Spleen (tissue), 11 donors: ENCODE measurements at regions not wholly inside any gene's neighbourhood (a gene's known extent, or its start where the extent isn't known, plus 50 kb on each side); places are given as distances from the start of the nearest gene placed in this dataset.
"Not testable (repeated sequence)": the region's sequence is repeated elsewhere in the genome, so short reads cannot be mapped to it uniquely, and the experiment has no call there.

Experiments used
- DNase-seq: peaks from one replicate; pipeline ENCODE4 v3.0.0-alpha.2; 2020
- H3K27ac ChIP-seq, 8 donors: fragments of 200-600 bp; sonication (generic) in 7 of 8; 1 replicate in 4 of 8; 2 replicates in 4 of 8; pipeline versions ENCODE4 v1.5.0 to v1.8.0; 2016 to 2021; ENCODE audit warnings: inconsistent platforms in 4 of 8, mild to moderate bottlenecking in 4 of 8, moderate library complexity in 1 of 8
- H3K27me3 ChIP-seq, 7 donors: fragments of 200-600 bp; sonication (generic) in 6 of 7; replicated peaks in 1 of 7; 1 replicate in 4 of 7; 2 replicates in 3 of 7; pipeline versions ENCODE4 v1.5.0 to v1.8.0; 2016 to 2021; ENCODE audit warnings: inconsistent platforms in 3 of 7, mild to moderate bottlenecking in 1 of 7
- H3K36me3 ChIP-seq, 6 donors: fragments of 200-600 bp; sonication (generic) in 5 of 6; 1 replicate in 4 of 6; 2 replicates in 2 of 6; pipeline versions ENCODE4 v1.5.0 to v1.8.0; 2016 to 2021; ENCODE audit warnings: inconsistent platforms in 2 of 6
- H3K4me1 ChIP-seq, 6 donors: fragments of 200-600 bp; sonication (generic) in 5 of 6; 1 replicate in 3 of 6; 2 replicates in 3 of 6; pipeline versions ENCODE4 v1.5.0 to v1.8.0; 2016 to 2021; ENCODE audit warnings: inconsistent platforms in 3 of 6
- H3K4me3 ChIP-seq, 8 donors: fragments of 200-600 bp; sonication (generic) in 7 of 8; 1 replicate in 4 of 8; 2 replicates in 4 of 8; pipeline versions ENCODE4 v1.5.0 to v1.8.0; 2016 to 2021; ENCODE audit warnings: inconsistent platforms in 4 of 8, mild to moderate bottlenecking in 4 of 8, moderate library complexity in 2 of 8
- H3K9me3 ChIP-seq, 8 donors: fragments of 200-600 bp; sonication (generic) in 7 of 8; 1 replicate in 4 of 8; 2 replicates in 4 of 8; pipeline versions ENCODE4 v1.5.0 to v1.8.0; 2016 to 2021; ENCODE audit warnings: inconsistent platforms in 4 of 8
- CTCF ChIP-seq, 11 experiments: fragments of 200-600 bp in 7 of 11; fragments of 450-650 bp in 4 of 11; sonication (generic) in 4 of 11; IDR thresholded peaks in 8 of 11; conservative IDR thresholded peaks in 3 of 11; 1 replicate in 7 of 11; 2 replicates in 4 of 11; pipeline versions ENCODE4 v1.4.0 to v1.8.0; 2016 to 2021; ENCODE audit warnings: antibody characterized with exemption in 11 of 11, inconsistent platforms in 4 of 11, mild to moderate bottlenecking in 1 of 11
- POLR2A ChIP-seq, 3 donors: fragments of 450-650 bp; IDR thresholded peaks; one replicate each; pipeline ENCODE4 v1.5.1; 2017; ENCODE audit warnings: antibody characterized with exemption in 3 of 3, mild to moderate bottlenecking in 1 of 3
- POLR2AphosphoS5 ChIP-seq, 3 donors: sonication (generic); formaldehyde crosslinking; IDR thresholded peaks; one replicate each; pipeline ENCODE4 v1.5.1; 2017; ENCODE audit warnings: antibody characterized with exemption in 3 of 3
- WGBS, 5 donors: extraction: QIAGEN DNeasy Blood & Tissue Kit in 3 of 5; methylation state at CpG; one replicate each; pipeline versions ENCODE4 v1.1.5 to v1.1.7; 2013 to 2018; 5-methylcytosine and 5-hydroxymethylcytosine counted together
- intact Hi-C: fragments of 100-400 bp; cut with DNase I; formaldehyde crosslinking; loops from one replicate; pipeline ENCODE4 v1.15.0; 2023; ENCODE audit warnings: low total_unique reads
- donor health status: healthy with polysubstance abuse.
- donor health status: DM: no; HTN: no; CAD: no; lungs with moderate emphysema.
- donor health status: DM: no; HTN: no; CAD: no.
- donor health status: Bipolar disorder and iron deficiency.
- donor health status: healthy.
- donor health status: DM: no; HTN: no; CAD: no.
- donor health status: DM: yes; HTN: yes; CAD: no.

GRCh38 chr18:5004031-5004820 lies 192.8 kb downstream of the AKAIN1 start:
- DNase-seq, H3K4me1 ChIP-seq, H3K27me3 ChIP-seq, H3K36me3 ChIP-seq, intact Hi-C loops, H3K9me3 ChIP-seq: not testable (repeated sequence)
- WGBS, 5 donors, result 17 to 25% (median 20%) methylated on average over 27 to 30 of the region's 32 CpGs
- Histone ChIP-seq H3K4me3 (peak overlapping the region in 6 of 8 donors; percentile 7 to 63 (median 20)), H3K27ac (peak overlapping the region in 2 of 8 donors; percentile 21 to 30)
- TF ChIP-seq POLR2AphosphoS5 (IDR thresholded peaks at IDR 0.05), result peak in 1 of 3 donors; percentile 29

GRCh38 chr18:4994710-4995109 lies 202.3 kb downstream of the AKAIN1 start:
- no peak for DNase-seq
- WGBS, 5 donors, result 83 to 98% (median 94%) methylated on average over 3 of the region's 3 CpGs
- intact Hi-C loops, result no loop called here
- TF ChIP-seq POLR2A (IDR thresholded peaks at IDR 0.05) (no peak), POLR2AphosphoS5 (IDR thresholded peaks at IDR 0.05) (no peak), CTCF (IDR thresholded peaks at IDR 0.05 in 8 of 11, conservative IDR thresholded peaks at IDR 0.05 in 3 of 11) (no peak)
- H3K9me3 ChIP-seq, result peaks cover 0 to 46% (median 39%) of the 10 kb centered on the region in 8 donors
- H3K36me3 ChIP-seq, result no peaks in the 10 kb centered on the region
- no peaks in the 10 kb centered on the region for H3K27me3 ChIP-seq
- no peaks in the 10 kb centered on the region for H3K4me1 ChIP-seq
- no peak overlapping the region for H3K27ac ChIP-seq
- no peak overlapping the region for H3K4me3 ChIP-seq

DNA sequence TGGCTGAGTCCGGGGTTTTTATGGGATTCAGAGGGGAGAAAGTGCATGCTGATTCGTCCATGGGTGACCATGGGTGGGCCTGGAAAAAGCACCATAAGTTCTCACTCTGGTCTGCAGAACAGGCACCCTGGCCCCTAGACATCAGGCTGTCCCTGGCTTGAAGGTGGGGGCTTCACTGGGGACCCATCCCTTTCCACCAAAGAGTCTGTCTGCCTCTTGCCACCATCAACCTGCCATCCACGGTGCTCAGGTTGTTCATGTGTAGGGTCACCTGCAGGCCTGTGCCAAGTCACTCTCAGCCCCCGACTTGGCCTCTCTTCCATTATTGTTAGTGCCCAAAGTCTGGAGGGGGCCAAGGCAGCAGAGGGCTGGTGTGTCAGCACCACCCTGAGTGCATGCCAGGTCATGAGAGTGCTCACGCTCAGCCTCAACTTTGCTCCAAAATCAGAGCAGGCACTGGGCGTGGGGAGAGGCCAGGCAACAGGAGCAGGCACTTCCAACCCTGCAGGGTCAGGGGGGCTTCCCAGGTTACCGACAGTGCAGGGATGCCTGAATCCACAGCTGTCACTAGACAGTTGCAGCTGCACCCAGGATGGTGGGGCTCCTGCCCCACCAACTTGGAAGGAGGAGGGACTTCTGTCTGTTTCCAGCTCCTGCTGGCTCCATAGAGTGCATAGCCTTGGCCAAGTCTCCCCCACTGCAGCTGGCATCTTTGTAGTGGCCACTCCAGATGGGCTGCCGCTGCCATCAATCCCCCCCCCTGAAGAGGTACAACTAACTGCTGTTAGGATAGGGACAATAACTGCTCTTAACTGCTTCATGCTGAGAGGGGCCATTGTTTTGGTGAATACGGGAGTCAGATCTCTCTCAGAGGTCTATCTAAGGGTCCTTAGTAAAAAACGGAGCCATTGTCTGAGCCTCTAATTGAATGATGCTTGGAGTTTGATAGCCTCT lies 209.3 kb downstream of the AKAIN1 start:
- no peak for DNase-seq
- H3K36me3 ChIP-seq, result no peaks in the 10 kb centered on the region
- no peaks in the 10 kb centered on the region for H3K4me1 ChIP-seq
- intact Hi-C loops, result no loop called here
- TF ChIP-seq POLR2A (IDR thresholded peaks at IDR 0.05) (no peak), CTCF (IDR thresholded peaks at IDR 0.05 in 8 of 11, conservative IDR thresholded peaks at IDR 0.05 in 3 of 11) (no peak), POLR2AphosphoS5 (IDR thresholded peaks at IDR 0.05) (no peak)
- H3K9me3 ChIP-seq, result peaks cover 0 to 50% (median 33%) of the 10 kb centered on the region in 8 donors
- 77 to 83% (median 81%) methylated on average over 10 of the region's 10 CpGs for WGBS, 5 donors
- H3K27me3 ChIP-seq, result no peaks in the 10 kb centered on the region
- no peak overlapping the region for H3K27ac ChIP-seq
- no peak overlapping the region for H3K4me3 ChIP-seq

DNA sequence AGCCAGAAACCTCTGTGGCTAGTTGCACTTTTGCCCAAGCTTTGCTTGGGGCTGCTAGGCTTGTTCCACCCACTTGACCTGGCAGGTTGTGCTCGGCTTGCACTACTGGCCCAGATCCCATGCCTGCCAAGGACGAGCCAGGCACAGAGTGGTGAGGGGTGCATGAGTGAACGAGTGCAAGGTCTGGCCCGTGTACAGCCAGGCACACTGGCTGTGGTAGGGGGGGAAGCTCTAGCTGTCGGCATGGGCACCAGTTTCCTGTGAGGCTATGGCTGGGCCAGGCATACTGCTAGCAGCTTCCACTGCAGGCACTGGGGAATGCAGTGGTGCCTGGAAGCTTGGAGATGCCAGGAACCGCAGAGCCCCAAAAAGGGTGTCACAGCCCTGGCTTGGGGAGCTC lies 210.4 kb downstream of the AKAIN1 start:
- no peak for DNase-seq
- Histone ChIP-seq H3K36me3 (no peaks in the 10 kb centered on the region), H3K4me3 (no peak overlapping the region), H3K4me1 (no peaks in the 10 kb centered on the region), H3K27me3 (no peaks in the 10 kb centered on the region), H3K9me3 (peaks cover 0 to 50% (median 32%) of the 10 kb centered on the region in 8 donors), H3K27ac (no peak overlapping the region)
- WGBS, 5 donors, result 52 to 80% (median 69%) methylated on average over 6 of the region's 6 CpGs
- intact Hi-C loops, result no loop called here
- TF ChIP-seq POLR2A (IDR thresholded peaks at IDR 0.05), result no peak
- no peak for TF ChIP-seq CTCF (IDR thresholded peaks at IDR 0.05 in 8 of 11, conservative IDR thresholded peaks at IDR 0.05 in 3 of 11)
- TF ChIP-seq POLR2AphosphoS5 (IDR thresholded peaks at IDR 0.05), result no peak
